Transverse colon (tissue), 4 donors: ENCODE measurements at regions not wholly inside any gene's neighbourhood (a gene's known extent, or its start where the extent isn't known, plus 50 kb on each side); places are given as distances from the start of the nearest gene placed in this dataset.
A peak's percentile ranks its signal among the peaks of the same experiment; 100 is the strongest.

Source experiments
- DNase-seq: peaks from one replicate; pipeline ENCODE4 v3.0.0-alpha.2; 2019
- H3K27ac ChIP-seq, 4 donors: fragments of 200-600 bp; sonication (generic); 2 replicates each; pipeline ENCODE4 v1.5.1; 2016 to 2018; ENCODE audit warnings: inconsistent platforms in 4 of 4
- H3K27me3 ChIP-seq: fragments of 200-600 bp; sonication (generic); 2 replicates; pipeline ENCODE4 v1.5.1; 2017; ENCODE audit warnings: inconsistent platforms
- H3K36me3 ChIP-seq, 4 donors: fragments of 200-600 bp; sonication (generic); 2 replicates each; pipeline ENCODE4 v1.5.1; 2017 to 2019; ENCODE audit warnings: inconsistent platforms in 4 of 4
- H3K4me1 ChIP-seq, 4 donors: fragments of 200-600 bp; sonication (generic); 2 replicates each; pipeline ENCODE4 v1.5.1; 2017 to 2020; ENCODE audit warnings: inconsistent platforms in 4 of 4
- H3K4me3 ChIP-seq, 4 donors: fragments of 200-600 bp; sonication (generic); 1 replicate in 1 of 4; 2 replicates in 3 of 4; pipeline versions ENCODE4 v1.5.1 to v1.6.1; 2017 to 2019; ENCODE audit warnings: inconsistent platforms in 4 of 4
- H3K9me3 ChIP-seq, 2 donors: fragments of 200-600 bp; sonication (generic); 2 replicates each; pipeline ENCODE4 v1.5.1; 2017 to 2019; ENCODE audit warnings: inconsistent platforms in 2 of 2
- CTCF ChIP-seq, 5 experiments: fragments of 200-600 bp in 3 of 5; fragments of 450-650 bp in 2 of 5; sonication (generic) in 3 of 5; IDR thresholded peaks; 1 replicate in 2 of 5; 2 replicates in 3 of 5; pipeline ENCODE4 v1.5.1; 2016 to 2017; ENCODE audit warnings: antibody characterized with exemption in 5 of 5, inconsistent platforms in 3 of 5, mild to moderate bottlenecking in 2 of 5, moderate library complexity in 1 of 5
- EP300 ChIP-seq: sonication (generic); formaldehyde crosslinking; IDR thresholded peaks from one replicate; pipeline ENCODE4 v1.6.1; 2017; ENCODE audit warnings: antibody characterized with exemption, low read depth
- POLR2A ChIP-seq: fragments of 450-650 bp; IDR thresholded peaks from one replicate; pipeline ENCODE4 v1.6.1; 2016; ENCODE audit warnings: antibody characterized with exemption, mild to moderate bottlenecking, moderate library complexity
- POLR2AphosphoS5 ChIP-seq, 3 donors: sonication (generic); formaldehyde crosslinking; IDR thresholded peaks; one replicate each; pipeline ENCODE4 v1.6.1; 2016; ENCODE audit warnings: antibody characterized with exemption in 3 of 3
- WGBS, 2 donors: methylation state at CpG; one replicate each; pipeline ENCODE4 v1.1.5; 2018; ENCODE audit warnings: low coverage in 1 of 2; 5-methylcytosine and 5-hydroxymethylcytosine counted together
- in situ Hi-C, 4 donors: fragments of 200-750 bp; cut with MboI; loops; one replicate each; pipeline versions ENCODE4 v1.15.0 to v1.15.1; 2017; ENCODE audit warnings: low sequenced_read_pairs in 3 of 4, low pct_ligation_motif_present in 1 of 4, low pct_unique_long_range_greater_than_20kb in 1 of 4
- intact Hi-C: fragments of 100-400 bp; cut with DNase I; formaldehyde crosslinking; loops from one replicate; pipeline ENCODE4 v1.15.1; 2023; ENCODE audit warnings: low total_unique reads

GRCh38 chr16:72349719-72350118 is 177.8 kb upstream of the PMFBP1 start:
- TF ChIP-seq POLR2AphosphoS5 (IDR thresholded peaks at IDR 0.05) (no peak), CTCF (IDR thresholded peaks at IDR 0.05) (no peak), POLR2A (no peak), EP300 (no peak)

GRCh38 chr16:72332926-72333325 is 161.0 kb upstream of the PMFBP1 start:
- in situ Hi-C loops, result no loop called here

More at GRCh38 chr16:72349719-72350118, 177.8 kb upstream of the PMFBP1 start:
- Histone ChIP-seq H3K36me3 (no peaks in the 10 kb centered on the region), H3K9me3 (no peaks in the 10 kb centered on the region), H3K4me1 (no peaks in the 10 kb centered on the region), H3K27ac (no peak overlapping the region), H3K4me3 (no peak overlapping the region), H3K27me3 (no peaks in the 10 kb centered on the region)
- in situ Hi-C loops (no loop called here), intact Hi-C loops (no loop called here)
- 85 to 88% methylated on average over 3 of the region's 3 CpGs for WGBS, 2 donors
- no peak for DNase-seq

DNA sequence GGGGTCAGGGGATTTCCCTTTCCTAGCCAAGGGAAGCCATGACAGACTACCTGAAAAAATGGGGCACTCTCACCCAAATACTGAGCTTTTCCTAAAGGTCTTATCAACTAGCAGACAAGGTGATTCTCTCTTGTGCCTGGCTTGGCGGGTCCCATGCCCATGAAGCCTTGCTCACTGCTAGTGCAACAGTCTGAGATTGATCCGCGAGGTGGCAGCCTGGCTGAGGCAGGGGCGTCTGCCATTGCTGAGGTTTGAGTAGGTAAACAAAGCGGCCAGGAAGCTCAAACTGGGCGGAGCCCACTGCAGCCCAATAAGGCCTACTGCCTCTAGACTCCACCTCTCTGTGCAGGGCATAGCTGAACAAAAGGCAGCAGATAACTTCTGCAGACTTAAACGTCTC is 152.6 kb upstream of the PMFBP1 start:
- DNase-seq, result no peak
- WGBS, 2 donors, result 96% methylated on average over 7 of the region's 7 CpGs; no CpG with 5 or more reads in 1 of the 2 donors

More at GRCh38 chr16:72332926-72333325, 161.0 kb upstream of the PMFBP1 start:
- intact Hi-C loops, result no loop called here
- no peak for DNase-seq
- H3K4me3 ChIP-seq, result no peak overlapping the region
- no peaks in the 10 kb centered on the region for H3K27me3 ChIP-seq
- peaks cover 0 to 3% of the 10 kb centered on the region in 2 donors for H3K9me3 ChIP-seq
- 93 to 100% methylated on average over 1 to 2 of the region's 2 CpGs for WGBS, 2 donors
- TF ChIP-seq POLR2A (no peak), POLR2AphosphoS5 (IDR thresholded peaks at IDR 0.05) (no peak), EP300 (no peak), CTCF (IDR thresholded peaks at IDR 0.05) (no peak)
- H3K4me1 ChIP-seq, result no peaks in the 10 kb centered on the region
- no peaks in the 10 kb centered on the region for H3K36me3 ChIP-seq
- no peak overlapping the region for H3K27ac ChIP-seq

GRCh38 chr16:72317446-72317845 is 145.5 kb upstream of the PMFBP1 start:
- peaks cover 0 to 5% of the 10 kb centered on the region in 2 donors for H3K9me3 ChIP-seq
- in situ Hi-C loops (no loop called here), intact Hi-C loops (no loop called here)
- no peaks in the 10 kb centered on the region for H3K4me1 ChIP-seq
- WGBS, 2 donors, result 38 to 69% methylated on average over 2 of the region's 2 CpGs
- H3K27me3 ChIP-seq, result no peaks in the 10 kb centered on the region
- H3K36me3 ChIP-seq, result no peaks in the 10 kb centered on the region
- TF ChIP-seq EP300 (no peak), POLR2AphosphoS5 (IDR thresholded peaks at IDR 0.05) (peak in 2 of 3 donors; percentile 30 to 40)
- H3K27ac ChIP-seq, result peak overlapping the region in 1 of 4 donors; percentile 20
- DNase-seq, result no peak
- H3K4me3 ChIP-seq, result no peak overlapping the region

More for the DNA sequence above, 152.6 kb upstream of the PMFBP1 start:
- TF ChIP-seq EP300, result no peak
- Histone ChIP-seq H3K9me3 (peaks cover 0 to 5% of the 10 kb centered on the region in 2 donors), H3K4me3 (no peak overlapping the region), H3K36me3 (no peaks in the 10 kb centered on the region), H3K27ac (no peak overlapping the region), H3K4me1 (no peaks in the 10 kb centered on the region), H3K27me3 (no peaks in the 10 kb centered on the region)
- in situ Hi-C loops, result no loop called here
- intact Hi-C loops, result no loop called here

- in situ Hi-C loops, result no loop called here
- Histone ChIP-seq H3K9me3 (no peaks in the 10 kb centered on the region), H3K27ac (no peak overlapping the region), H3K36me3 (no peaks in the 10 kb centered on the region), H3K4me3 (no peak overlapping the region), H3K27me3 (no peaks in the 10 kb centered on the region), H3K4me1 (no peaks in the 10 kb centered on the region)
- 61 to 64% methylated on average over 2 of the region's 2 CpGs for WGBS, 2 donors
- TF ChIP-seq EP300, result no peak
- no peak for TF ChIP-seq CTCF (IDR thresholded peaks at IDR 0.05)
- no peak for TF ChIP-seq POLR2A
- no peak for TF ChIP-seq POLR2AphosphoS5 (IDR thresholded peaks at IDR 0.05)
- intact Hi-C loops, result no loop called here
- no peak for DNase-seq
Observed at GRCh38 chr16:72313903-72314302, 141.9 kb upstream of the PMFBP1 start.
